GM18951 (cell line): ENCODE measurements at regions not wholly inside any gene's neighbourhood (a gene's known extent, or its start where the extent isn't known, plus 50 kb on each side); places are given as distances from the start of the nearest gene placed in this dataset.

ENCODE experiments used
- POLR2A ChIP-seq: IDR thresholded peaks from 4 replicates; pipeline ENCODE4 v1.6.1; 2011; ENCODE audit warnings: mild to moderate bottlenecking; ENCODE audit not compliant: insufficient read length, insufficient read depth; ENCODE audit errors: extremely low read depth
- in situ Hi-C: fragments of 300-500 bp; cut with MboI; formaldehyde crosslinking; loops from one replicate; pipeline ENCODE4 v1.12.0; 2022; ENCODE audit warnings: low sequenced_read_pairs, mixed read lengths, inconsistent platforms; ENCODE audit not compliant: unreplicated experiment

DNA sequence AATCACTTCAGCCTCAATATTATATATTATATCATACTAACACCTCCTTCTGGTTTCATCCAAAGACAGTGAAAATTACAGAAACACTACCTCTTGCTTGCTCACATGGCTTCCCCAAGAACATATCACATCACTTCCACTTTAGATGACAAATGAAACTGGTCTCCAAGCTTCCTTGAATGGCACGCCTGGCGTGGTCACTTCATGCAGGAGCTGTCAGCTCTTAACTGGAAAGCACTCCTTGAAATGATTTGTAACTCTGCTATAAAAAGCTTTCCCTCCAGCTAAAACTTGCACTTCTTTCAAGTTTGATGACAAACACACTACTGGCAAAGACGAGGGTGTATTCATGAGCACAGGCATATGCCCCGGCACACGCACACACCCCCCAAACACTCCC lies 84.1 kb upstream of the INHBA start:
- no peak for TF ChIP-seq POLR2A
- in situ Hi-C loops: no loop called here

DNA sequence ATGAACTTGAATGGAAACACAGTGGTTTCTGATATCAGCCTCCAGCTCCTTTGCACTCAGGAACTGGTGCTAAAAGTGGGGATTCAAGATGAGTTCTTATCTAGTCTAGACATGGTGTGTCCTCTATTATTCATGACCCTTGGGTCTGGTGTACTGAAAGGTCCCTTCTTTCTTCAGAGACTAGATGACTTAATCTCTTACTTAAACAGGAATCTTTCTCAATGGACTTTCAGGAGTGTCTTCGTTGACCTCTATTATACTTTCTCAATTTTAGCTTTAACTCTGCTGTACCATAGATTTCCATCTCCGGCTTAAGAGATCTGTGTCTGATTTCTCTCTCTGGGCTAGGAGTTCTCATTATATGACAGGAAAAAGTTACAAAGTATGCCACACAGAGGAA lies 83.5 kb upstream of the INHBA start:
- TF ChIP-seq POLR2A: no peak
- in situ Hi-C loops: no loop called here

DNA sequence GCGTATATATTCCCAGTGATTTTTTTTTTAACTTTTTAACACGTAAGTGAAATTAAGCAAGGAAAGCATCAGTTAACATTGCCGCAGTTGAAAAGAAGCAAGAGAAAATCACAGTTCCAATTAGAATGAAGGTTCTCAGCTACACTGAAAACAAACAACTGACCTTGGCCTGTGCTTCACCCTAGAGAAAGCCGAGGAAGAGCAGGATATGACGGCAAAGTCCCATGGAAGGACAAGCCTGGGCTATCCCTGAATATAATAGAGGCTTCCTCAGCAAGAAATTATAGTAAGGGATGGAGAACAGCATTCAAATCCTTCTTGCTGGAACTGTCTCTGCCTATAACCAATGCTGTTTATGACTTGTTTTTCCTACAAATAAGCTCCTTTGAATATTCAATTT lies 83.0 kb upstream of the INHBA start:
- TF ChIP-seq POLR2A: no peak
- in situ Hi-C loops: no loop called here

DNA sequence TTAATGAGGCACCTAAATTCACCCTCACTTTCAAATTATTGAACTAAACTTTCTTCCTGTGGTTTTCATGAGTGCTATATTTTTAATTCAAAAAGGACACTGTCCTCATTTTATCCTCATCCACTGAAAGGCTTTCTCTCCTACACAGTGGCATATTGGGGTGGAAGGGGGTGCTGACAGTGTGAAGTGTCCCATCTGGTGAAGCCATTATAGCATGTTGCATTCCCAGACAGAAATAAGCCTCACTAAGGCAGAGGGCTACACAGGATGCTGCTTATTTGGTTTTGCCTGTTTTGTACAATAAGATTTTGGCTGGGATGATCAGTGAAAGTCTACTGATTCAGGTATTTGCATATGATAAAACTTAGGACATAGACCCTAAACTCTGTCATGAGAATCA lies 82.4 kb upstream of the INHBA start:
- no peak for TF ChIP-seq POLR2A
- in situ Hi-C loops: no loop called here

DNA sequence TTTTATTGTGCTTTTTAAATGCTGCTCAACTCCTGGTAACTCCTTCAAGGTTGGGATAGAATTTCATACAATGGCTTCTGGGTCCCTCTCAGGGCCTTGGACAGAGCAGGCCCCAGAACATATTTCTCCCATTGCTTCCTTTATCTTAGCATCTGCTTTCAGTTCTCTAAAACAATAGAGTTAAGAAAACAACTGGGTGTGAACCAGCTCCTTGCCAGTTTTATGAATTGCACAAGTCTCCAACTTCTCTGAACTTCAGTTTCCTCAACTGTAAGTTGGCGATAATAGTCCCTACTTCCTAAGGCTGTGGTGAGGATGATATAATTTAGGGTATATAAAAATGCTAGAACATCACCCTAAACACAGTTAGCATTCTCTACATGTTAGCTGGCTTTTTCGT lies 77.0 kb upstream of the INHBA start:
- no peak for TF ChIP-seq POLR2A
- in situ Hi-C loops: no loop called here

DNA sequence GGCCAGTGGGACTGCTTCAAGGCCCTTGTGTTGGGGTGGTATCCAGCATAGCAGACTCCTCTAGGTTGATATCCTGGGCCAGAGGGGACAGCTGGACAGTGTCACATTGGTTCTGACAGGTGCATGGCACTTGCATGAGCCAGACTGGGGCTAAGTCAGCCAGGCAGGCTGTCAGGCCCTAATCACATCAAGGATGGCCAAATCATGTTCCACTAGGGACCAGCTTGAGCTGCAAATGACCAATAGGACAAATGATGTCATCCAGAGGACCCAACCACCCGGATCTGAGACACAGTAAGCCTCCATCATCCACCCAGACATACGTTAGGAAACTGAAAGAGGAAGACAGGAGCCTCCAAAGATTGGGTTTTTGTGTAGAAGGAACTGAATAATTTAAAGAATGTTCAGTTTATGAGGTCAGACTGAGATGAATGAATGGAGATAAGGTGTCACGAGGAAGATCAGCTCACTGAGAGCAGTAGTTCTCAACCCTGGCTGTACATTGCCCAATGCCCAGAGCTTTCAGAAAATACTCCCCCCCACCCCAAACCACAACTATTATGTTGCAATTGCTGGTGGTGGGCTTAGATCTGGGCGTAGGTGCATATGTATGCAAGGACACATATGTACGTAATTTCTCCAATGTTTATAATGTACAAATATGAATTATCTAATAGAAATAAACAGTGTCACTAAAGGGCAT lies 75.2 kb upstream of the INHBA start:
- in situ Hi-C loops: no loop called here
- TF ChIP-seq POLR2A: no peak

DNA sequence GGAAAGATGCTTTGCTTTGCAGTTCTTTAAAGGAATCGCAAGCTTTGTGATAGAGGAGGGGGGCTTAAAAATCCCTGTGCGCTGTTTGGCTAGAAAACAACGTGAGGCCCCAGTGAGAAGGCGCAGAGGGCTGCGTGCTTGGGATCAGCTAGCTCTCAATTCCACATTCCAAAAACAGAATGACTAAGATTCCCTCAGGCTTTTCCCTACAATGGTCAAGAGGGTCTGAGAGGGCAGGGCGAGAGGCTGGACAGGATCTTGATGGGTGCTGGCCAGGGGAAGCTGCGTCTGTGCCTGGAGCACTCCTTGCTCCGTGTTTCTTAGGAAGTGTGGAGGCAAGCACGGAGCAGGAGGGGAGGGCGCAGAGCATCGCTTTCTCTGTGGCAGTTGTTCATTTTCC lies 72.1 kb upstream of the INHBA start:
- in situ Hi-C loops: no loop called here
- no peak for TF ChIP-seq POLR2A

DNA sequence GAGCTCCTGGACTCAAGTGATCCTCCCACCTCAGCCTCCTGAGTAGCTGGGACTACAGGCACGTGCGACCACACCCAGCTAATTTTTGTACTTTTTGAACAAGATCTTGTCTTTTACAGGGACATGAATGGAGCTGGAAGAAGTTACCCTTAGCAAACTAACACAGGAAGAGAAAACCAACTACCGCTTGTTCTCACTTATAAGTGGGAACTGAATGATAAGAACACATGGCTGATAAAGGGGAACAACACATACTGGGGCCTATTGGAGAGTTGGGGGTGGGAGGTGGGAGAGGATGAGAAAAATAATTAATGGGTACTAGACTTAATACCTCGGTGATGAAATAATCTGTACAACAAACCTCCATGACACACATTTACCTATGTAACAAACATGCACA lies 70.9 kb upstream of the INHBA start:
- in situ Hi-C loops: no loop called here
- TF ChIP-seq POLR2A: no peak

GRCh38 chr7:41771717-41772116 lies 68.8 kb upstream of the INHBA start:
- in situ Hi-C loops: no loop called here
- no peak for TF ChIP-seq POLR2A

DNA sequence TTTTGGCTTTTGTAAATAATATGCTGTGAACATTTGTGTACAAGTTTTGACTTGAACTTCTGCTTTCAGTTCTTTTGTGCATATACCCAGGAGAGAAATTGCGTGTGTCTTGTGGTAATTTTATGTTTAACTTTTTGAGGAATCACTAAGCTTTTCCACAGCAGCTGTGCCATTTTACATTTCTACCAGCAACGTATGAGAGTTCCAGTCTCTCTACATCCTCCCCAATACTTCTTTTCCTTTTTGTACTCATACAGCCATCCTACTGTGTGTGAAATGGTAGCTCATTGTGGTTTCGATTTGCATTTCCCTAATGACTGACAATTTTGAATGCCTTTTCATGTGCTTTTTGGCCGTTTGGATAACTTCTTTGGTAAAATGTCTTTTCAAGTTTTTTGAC lies 66.3 kb upstream of the INHBA start:
- in situ Hi-C loops: no loop called here
- TF ChIP-seq POLR2A: no peak

DNA sequence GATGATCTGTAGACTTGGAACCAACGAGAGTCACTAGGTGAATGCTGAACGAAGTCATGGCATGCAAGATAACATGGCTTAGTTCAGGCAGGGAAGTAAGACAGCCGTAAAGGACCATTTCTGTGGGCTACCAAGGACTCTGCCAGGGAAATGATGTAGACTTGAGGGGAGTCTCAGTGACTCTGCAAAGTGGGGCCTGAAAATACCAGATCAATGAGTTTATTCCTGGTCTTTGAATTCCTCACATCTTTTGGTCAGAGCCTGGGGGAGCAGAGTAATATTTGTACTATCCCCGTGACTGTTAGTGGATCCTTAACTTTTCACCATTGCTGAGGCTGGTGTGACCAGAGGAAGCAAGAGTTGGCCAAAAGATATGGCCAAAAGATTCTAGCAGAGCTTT lies 60.7 kb upstream of the INHBA start:
- TF ChIP-seq POLR2A: no peak
- in situ Hi-C loops: no loop called here

- in situ Hi-C loops: no loop called here
- no peak for TF ChIP-seq POLR2A
Observed at GRCh38 chr7:41762641-41763040, 59.8 kb upstream of the INHBA start.

- in situ Hi-C loops: no loop called here
- no peak for TF ChIP-seq POLR2A
Observed at GRCh38 chr7:41760293-41760692, 57.4 kb upstream of the INHBA start.

GRCh38 chr7:41758321-41758720 lies 55.4 kb upstream of the INHBA start:
- TF ChIP-seq POLR2A: no peak
- in situ Hi-C loops: no loop called here

DNA sequence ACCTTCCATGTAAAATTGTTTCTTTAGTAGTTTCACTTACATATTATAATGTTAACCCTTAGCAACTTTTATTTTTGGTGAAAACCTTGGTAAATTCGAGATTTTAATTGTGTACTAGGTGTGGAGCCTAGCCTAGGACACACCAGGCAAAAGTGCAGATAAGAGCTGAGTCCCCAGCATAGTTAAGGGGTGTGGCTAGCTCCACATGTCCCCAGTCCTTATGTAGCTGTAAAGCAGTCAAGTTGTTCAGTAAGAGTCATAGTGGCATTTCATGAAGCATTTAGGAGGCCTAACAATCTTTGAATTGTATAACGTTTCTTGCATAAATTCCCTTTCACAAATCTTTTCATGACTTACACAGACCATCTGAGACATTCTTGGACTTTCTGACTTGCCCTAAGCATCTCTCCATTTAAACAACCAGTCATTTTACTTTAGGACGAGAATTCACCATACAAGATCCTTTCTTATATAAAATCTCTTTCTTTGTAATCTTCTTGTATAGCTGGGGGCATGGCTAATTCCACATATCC lies 53.8 kb upstream of the INHBA start:
- TF ChIP-seq POLR2A: no peak
- in situ Hi-C loops: no loop called here
